ENCODE measurements at regions not wholly inside any gene's neighbourhood (a gene's known extent, or its start where the extent isn't known, plus 50 kb on each side); places are given as distances from the start of the nearest gene placed in this dataset.
"Not testable (repeated sequence)": the region's sequence is repeated elsewhere in the genome, so short reads cannot be mapped to it uniquely, and the experiment has no call there.

- no peak for DNase-seq
Observed at GRCh38 chr10:123221418-123221817, 67.2 kb downstream of the BUB3 start.

- no peak for DNase-seq
Observed at GRCh38 chr10:123222832-123223231, 68.6 kb downstream of the BUB3 start.

DNA sequence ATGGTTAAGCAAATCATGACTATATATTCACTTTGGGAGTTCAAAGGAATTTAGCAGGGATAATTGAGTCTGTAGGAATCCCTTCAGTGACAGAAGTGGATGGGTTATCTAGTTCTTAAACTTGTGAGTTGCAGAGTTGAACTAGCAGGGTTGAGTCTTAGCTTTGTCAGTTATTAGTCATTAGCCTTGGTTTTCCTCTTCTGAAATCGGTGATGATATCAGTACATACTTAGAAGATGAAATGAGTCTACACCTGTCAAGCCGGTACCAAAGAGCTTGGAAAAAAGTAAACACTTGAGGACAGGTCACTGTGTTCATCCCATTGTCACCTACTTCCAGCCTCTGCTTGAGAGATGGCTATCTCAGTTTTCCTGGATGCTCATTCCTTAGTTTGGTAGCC lies 73.5 kb downstream of the BUB3 start:
- DNase-seq, result no peak

GRCh38 chr10:123229927-123230630 lies 75.9 kb downstream of the BUB3 start:
- DNase-seq, result no peak

DNA sequence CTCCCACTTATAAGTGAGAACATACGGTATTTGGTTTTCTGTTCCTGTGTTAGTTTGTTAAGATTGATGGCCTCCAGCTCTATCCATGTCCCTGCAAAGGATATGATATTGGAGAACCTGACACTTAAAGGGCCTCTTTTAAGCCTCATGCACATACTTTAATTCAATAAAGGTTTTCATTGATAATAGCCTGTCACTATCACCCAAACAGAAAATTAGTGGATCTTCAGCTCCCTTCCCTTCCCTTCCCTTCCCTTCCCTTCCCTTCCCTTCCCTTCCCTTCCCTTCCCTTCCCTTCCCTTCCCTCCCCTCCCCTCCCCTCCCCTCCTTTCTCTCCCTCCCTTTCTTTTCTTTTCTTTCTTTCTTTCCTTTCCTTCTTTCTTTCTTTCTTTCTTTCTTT lies 78.7 kb downstream of the BUB3 start:
- not testable (repeated sequence) for DNase-seq

- not testable (repeated sequence) for DNase-seq
Observed at GRCh38 chr10:123235014-123235413, 80.8 kb downstream of the BUB3 start.

DNA sequence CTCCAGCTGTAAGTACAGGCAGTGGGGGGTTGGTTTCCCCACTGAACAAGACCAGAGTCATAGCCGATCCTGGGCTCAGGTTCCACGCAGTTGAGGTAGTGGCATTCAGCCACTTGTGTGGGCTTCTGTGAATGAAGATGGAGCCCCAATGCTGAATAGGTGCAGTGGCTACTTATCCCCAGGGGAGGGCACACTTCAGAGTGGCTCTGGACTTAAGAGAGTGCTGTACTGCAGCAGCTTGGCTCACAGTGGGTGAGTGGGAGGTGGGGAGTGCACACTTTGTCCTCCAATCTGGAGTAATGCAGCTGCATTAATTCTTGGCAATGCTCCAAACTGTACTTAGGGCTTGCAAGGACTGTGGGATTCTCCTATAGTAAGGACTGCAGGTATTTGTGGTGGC lies 81.9 kb downstream of the BUB3 start:
- no peak for DNase-seq

DNA sequence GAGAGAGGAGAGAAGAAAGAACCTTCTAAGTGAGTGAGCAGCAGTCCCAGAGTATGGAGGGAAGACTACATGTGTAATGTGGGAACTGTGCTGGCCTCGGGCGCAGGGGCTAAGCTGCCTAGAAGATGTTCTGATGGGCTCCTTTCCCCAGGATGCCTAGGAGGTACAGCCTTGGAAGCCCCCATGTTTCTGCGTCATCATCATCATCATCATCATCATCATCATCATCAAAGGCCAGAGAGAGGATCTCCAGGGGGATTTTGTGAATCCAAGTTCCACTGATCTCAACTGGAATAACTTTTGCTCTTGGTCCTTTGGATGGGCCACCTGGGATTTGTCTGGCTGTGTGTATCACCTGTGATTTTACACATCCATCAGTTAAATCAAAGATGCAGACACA lies 86.0 kb downstream of the BUB3 start:
- DNase-seq, result no peak

DNA sequence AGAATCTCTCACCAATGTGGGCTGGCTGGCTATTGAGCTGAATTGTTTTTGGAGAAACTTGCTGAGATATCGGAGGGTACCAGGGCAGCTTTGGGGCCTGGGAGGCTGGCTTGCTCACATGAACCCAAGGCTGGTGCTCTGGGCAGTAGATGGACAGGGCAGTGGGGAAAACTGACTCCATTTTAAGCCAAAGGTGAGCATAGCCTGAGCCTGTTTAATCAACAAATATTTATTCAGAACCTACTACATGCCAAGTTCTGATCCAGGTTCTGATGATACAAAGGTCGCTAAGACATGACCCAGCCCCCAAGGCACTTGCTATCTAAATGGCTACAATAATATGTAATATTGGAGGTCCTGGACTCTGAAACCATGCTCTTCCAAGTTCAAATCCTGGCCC lies 86.6 kb downstream of the BUB3 start:
- DNase-seq, result no peak

DNA sequence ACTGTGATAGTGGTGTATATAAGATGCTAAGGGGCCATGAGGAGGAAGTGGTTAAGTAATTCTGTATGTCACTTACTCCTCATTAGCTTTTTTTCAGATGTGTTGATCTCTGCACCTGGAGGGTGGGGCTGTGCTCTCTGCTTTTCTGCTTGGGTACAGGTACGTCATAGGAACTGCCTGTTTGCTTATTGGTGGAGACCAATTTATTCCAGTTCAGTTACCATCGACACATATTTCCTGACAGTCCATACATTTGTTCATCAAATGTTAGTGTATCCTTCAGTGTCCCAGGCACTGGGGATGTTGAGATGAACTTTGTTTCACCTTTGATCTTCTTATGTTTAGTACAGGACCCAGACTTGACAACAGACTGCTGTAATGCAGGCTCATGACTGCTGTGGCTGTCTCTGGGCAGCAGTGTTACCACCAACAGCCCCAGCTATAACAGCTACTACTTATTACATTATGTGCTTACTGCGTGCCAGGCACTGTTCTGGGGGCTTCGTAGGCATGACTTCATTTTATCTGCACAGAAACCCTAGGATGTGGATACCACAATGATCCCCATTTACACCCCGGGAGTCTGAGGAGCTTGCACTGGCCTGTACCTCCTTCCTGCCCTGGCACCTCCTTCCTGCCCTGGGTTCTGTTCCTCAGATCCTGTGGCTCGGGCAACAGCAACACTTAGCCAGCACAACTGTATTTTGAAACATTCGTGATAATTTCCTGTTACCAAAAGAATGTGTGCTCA lies 87.4 kb downstream of the BUB3 start:
- DNase-seq, result no peak

DNA sequence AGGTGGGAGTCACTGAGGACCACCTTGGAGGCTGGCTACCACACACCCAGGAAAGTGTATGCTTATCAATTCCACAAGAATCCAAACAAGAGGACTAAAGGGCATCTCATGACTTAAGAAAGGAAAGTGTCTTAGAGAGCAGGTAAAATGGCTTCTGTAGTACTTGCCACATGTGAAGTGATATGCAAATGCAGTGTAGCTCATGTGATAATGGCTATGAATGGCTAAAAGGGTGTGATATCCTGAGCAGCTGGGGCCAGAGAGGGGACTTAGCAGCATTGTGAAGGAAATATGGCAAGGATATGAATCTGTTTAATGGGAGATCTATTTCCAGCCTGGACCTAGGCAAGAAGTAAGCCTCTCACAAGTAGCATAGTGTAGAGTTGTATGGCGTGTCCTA lies 90.5 kb downstream of the BUB3 start:
- DNase-seq, result no peak

DNA sequence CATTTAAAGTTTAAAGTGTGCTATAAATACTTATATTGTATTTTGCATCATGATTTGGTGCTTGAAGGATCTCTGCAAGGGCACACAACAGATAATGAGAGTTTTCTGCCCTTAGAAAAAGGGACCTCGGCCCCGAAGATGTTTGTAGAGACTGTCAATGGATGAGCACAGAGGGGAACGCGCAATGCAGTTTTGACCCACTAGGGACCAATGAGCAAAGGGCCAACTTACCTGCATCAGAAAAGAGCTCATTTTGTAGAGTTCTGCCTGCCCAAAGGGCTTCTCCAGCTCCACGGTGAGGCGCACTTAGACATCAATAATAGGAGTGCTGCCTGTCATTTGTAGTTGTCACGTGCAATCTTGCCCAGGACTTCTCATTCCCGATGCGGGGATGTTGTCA lies 91.1 kb downstream of the BUB3 start:
- no peak for DNase-seq

DNA sequence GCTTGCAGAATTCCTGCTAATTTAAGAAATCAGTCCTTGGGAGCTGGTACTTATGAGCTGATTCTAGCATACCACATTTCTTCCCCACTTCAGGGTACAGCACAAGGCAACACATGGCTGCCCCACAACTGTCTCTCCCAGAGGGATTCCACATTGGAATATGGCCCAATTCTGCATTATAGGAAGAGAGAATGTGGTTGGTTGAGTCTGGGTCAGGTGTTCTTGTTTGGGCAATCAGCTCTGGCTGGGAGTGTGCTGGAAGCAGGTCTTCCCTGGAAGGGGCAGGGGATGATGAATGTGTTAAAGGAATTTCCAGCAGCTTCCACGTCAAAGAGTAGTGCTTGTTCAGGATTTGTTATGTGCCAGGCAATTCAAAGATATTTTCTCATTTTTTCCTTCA lies 95.7 kb downstream of the BUB3 start:
- no peak for DNase-seq

- DNase-seq, result no peak
Observed at GRCh38 chr10:123250640-123251039, 96.4 kb downstream of the BUB3 start.

DNA sequence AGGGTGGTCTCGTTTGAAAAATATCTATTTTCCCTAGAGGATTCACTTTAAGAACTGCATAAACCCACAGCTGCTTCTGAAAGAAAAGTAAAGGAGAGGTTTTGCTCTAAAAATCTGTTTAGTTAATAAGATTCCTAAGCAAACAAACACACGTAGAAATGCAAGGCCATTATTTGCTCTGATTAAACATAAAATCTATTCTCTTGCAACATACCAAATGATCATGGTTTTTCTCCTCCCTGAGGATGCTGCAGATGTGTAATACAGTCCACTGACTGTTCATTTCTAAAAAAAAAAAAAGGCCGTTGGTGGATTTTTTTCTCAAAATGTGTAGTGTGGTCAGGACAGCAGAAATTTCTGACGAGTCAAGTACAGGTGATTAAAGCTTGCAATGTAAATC lies 98.6 kb downstream of the BUB3 start:
- DNase-seq, result no peak

DNA sequence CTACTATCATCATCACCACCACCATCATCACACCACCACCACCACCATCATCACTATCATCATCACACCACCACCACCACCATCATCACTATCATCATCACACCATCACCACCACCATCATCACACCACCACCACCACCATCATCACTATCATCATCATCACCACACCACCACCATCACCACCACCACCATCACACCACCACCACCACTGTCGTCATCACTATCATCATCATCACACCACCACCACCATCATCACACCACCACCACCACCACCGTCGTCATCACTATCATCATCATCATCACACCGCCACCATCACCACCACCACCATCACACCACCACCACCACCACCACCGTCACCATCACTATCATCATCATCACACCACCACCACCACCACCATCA lies 100.1 kb downstream of the BUB3 start:
- DNase-seq, result not testable (repeated sequence)

- no peak for DNase-seq
Observed at GRCh38 chr10:123257904-123258456, 103.8 kb downstream of the BUB3 start.

GRCh38 chr10:123259081-123259480 lies 104.9 kb downstream of the BUB3 start:
- DNase-seq, result no peak

DNA sequence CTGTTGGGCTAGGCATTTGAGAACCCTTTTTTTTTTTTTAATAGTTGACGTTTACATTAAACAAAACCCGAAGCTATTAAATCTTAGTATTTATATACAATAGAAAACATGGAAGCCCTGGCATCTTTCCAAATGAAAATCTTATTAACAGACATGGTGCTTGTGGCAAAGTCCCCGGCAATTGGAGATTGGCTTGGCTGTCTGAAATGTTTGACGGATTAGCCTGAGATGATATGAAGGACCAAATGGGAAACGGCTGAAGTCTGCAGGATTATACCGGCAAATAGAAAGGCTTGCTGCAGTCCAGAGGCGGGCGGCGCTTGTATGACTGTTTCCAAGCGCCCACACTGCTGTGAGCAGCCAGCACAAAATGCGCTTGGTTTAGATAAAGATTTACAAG lies 105.6 kb downstream of the BUB3 start:
- DNase-seq, result no peak

GRCh38 chr10:123262456-123262855 lies 108.3 kb downstream of the BUB3 start:
- no peak for DNase-seq

DNA sequence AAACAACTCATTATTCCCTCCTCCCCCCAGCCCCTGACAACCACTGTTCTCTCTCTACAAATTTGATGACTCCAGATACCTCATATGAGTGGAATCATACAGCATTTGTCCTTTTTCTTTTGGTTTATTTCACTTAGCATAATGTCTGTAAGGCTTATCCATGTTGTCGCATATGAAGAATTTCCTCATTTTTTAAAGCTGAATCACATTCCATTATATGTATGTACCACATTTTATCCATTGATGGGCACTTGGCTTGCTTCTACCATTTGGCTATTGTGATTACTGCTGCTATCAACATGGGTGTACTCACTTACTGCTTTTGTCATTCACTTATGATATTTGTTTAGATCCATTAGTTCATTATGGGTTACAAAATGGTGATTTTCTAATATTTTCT lies 112.8 kb downstream of the BUB3 start:
- no peak for DNase-seq

DNA sequence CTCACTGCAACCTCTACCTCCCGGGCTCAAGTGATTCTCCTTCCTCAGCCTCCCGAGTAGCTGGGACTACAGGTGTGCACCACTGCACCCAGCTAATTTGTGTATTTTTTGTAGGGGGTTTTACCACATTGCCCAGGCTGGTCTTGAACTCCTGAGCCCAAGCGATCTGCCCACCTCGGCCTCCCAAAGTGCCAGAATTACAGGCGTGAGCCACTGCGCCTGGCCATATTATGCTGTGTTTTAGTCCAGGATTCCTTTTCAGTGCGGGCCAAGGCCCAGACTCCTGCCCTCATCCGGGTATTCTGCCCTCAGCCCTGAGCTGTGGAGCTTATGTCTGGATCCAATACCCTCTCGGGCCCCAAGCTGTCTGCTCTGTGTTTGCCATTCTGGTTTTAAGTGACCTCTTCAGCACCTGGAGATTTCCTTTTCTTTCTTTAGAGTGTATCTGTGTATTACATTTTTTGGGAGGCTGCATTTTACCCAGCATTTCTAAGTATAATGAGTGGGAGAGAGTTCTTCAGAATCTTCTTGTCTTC lies 114.9 kb downstream of the BUB3 start:
- DNase-seq, result no peak

- no peak for DNase-seq
Observed at GRCh38 chr10:123269675-123270074, 115.5 kb downstream of the BUB3 start.

GRCh38 chr10:123270221-123270620 lies 116.0 kb downstream of the BUB3 start:
- no peak for DNase-seq

Measured in NCI-H774 (cell line).